DND-41 (cell line): ENCODE measurements at regions not wholly inside any gene's neighbourhood (a gene's known extent, or its start where the extent isn't known, plus 50 kb on each side); places are given as distances from the start of the nearest gene placed in this dataset.

Source experiments
- ATAC-seq: fragments of 200-7000 bp; cut with Tn5 transposase; 3 replicates; pipeline ENCODE4 v1.9.1; 2021; ENCODE audit warnings: low read depth; ENCODE audit not compliant: insufficient read depth
- DNase-seq: peaks from one replicate; pipeline ENCODE4 v3.0.0-alpha.2; 2020
- H2AFZ ChIP-seq: 2 replicates; pipeline ENCODE4 v1.6.0; 2012; ENCODE audit warnings: low read depth, low read length
- H3K27ac ChIP-seq: 2 replicates; pipeline ENCODE4 v1.5.1; 2012; ENCODE audit warnings: low read length, inconsistent platforms
- H3K27me3 ChIP-seq: fragments of 200-600 bp; sonication (generic); 2 replicates; pipeline ENCODE4 v1.6.0; 2012; ENCODE audit warnings: low read length, mild to moderate bottlenecking, inconsistent platforms; ENCODE audit not compliant: insufficient read depth, poor library complexity
- H3K36me3 ChIP-seq: 2 replicates; pipeline ENCODE4 v1.5.1; 2012; ENCODE audit warnings: low read length, inconsistent platforms; ENCODE audit not compliant: insufficient read depth
- H3K4me1 ChIP-seq: 2 replicates; pipeline ENCODE4 v1.5.1; 2012; ENCODE audit warnings: mild to moderate bottlenecking, low read length; ENCODE audit not compliant: insufficient read depth
- H3K4me2 ChIP-seq: 2 replicates; pipeline ENCODE4 v1.6.0; 2012; ENCODE audit warnings: mild to moderate bottlenecking, moderate library complexity, low read length, inconsistent platforms; ENCODE audit not compliant: insufficient read depth
- H3K4me3 ChIP-seq, 2 experiments: fragments of 200-600 bp in 1 of 2; shearing (Covaris generic) in 1 of 2; 2 replicates each; pipeline ENCODE4 v1.5.1; 2012 to 2016; ENCODE audit warnings: inconsistent platforms in 2 of 2, low read length in 2 of 2, mild to moderate bottlenecking in 2 of 2, low read depth in 1 of 2, moderate library complexity in 1 of 2
- H3K79me2 ChIP-seq: 2 replicates; pipeline ENCODE4 v1.6.0; 2012; ENCODE audit warnings: low read length, inconsistent platforms; ENCODE audit not compliant: insufficient read depth
- H3K9ac ChIP-seq: 2 replicates; pipeline ENCODE4 v1.6.0; 2012; ENCODE audit warnings: low read depth, mild to moderate bottlenecking, inconsistent platforms, low read length, moderate library complexity
- H3K9me3 ChIP-seq: 2 replicates; pipeline ENCODE4 v1.5.1; 2012; ENCODE audit warnings: low read length, moderate library complexity, mild to moderate bottlenecking, inconsistent platforms; ENCODE audit not compliant: insufficient read depth, severe bottlenecking
- H4K20me1 ChIP-seq: 2 replicates; pipeline ENCODE4 v1.6.0; 2012; ENCODE audit warnings: low read length; ENCODE audit not compliant: insufficient read depth
- EZH2 ChIP-seq: IDR thresholded peaks from 3 replicates; pipeline ENCODE4 v1.6.1; 2012; ENCODE audit warnings: borderline replicate concordance, low read depth, mild to moderate bottlenecking, moderate library complexity, low read length, inconsistent platforms; ENCODE audit not compliant: severe bottlenecking
- TF ChIP-seq, protein P1 (sequence below): IDR thresholded peaks from 2 replicates; pipeline ENCODE4 v1.5.1; 2012; ENCODE audit warnings: borderline replicate concordance, low read length, moderate library complexity, mild to moderate bottlenecking; ENCODE audit not compliant: poor library complexity, severe bottlenecking; ENCODE audit errors: extremely low read depth

- Histone ChIP-seq H3K27ac (no peak overlapping the region), H3K36me3 (no peaks in the 10 kb centered on the region), H3K79me2 (no peaks in the 10 kb centered on the region), H3K4me1 (no peaks in the 10 kb centered on the region), H4K20me1 (no peaks in the 10 kb centered on the region), H3K27me3 (no peaks in the 10 kb centered on the region), H3K9me3 (no peaks in the 10 kb centered on the region), H3K4me3 (no peak overlapping the region), H3K4me2 (no peak overlapping the region), H2AFZ (no peak overlapping the region), H3K9ac (no peak overlapping the region)
- no peak for TF ChIP-seq EZH2
- TF ChIP-seq, protein P1, sequence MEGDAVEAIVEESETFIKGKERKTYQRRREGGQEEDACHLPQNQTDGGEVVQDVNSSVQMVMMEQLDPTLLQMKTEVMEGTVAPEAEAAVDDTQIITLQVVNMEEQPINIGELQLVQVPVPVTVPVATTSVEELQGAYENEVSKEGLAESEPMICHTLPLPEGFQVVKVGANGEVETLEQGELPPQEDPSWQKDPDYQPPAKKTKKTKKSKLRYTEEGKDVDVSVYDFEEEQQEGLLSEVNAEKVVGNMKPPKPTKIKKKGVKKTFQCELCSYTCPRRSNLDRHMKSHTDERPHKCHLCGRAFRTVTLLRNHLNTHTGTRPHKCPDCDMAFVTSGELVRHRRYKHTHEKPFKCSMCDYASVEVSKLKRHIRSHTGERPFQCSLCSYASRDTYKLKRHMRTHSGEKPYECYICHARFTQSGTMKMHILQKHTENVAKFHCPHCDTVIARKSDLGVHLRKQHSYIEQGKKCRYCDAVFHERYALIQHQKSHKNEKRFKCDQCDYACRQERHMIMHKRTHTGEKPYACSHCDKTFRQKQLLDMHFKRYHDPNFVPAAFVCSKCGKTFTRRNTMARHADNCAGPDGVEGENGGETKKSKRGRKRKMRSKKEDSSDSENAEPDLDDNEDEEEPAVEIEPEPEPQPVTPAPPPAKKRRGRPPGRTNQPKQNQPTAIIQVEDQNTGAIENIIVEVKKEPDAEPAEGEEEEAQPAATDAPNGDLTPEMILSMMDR: no peak
- DNase-seq (no peak), ATAC-seq (no peak)
Measured at GRCh38 chr6:139951172-139951571, 576.7 kb upstream of the CITED2 start.

- Histone ChIP-seq H3K79me2 (no peaks in the 10 kb centered on the region), H2AFZ (no peak overlapping the region), H3K27ac (no peak overlapping the region), H3K9me3 (no peaks in the 10 kb centered on the region), H3K4me1 (no peaks in the 10 kb centered on the region), H3K36me3 (no peaks in the 10 kb centered on the region), H4K20me1 (no peaks in the 10 kb centered on the region), H3K4me2 (no peak overlapping the region), H3K27me3 (no peaks in the 10 kb centered on the region), H3K9ac (no peak overlapping the region), H3K4me3 (no peak overlapping the region)
- TF ChIP-seq, protein P1: no peak
- no peak for TF ChIP-seq EZH2
- DNase-seq (no peak), ATAC-seq (no peak)
Measured at GRCh38 chr6:139944976-139945375, 570.5 kb upstream of the CITED2 start.

GRCh38 chr6:139944131-139944530, 569.7 kb upstream of the CITED2 start:
- no peak for ATAC-seq
- H3K27me3 ChIP-seq: no peaks in the 10 kb centered on the region
- H3K4me1 ChIP-seq: no peaks in the 10 kb centered on the region
- H2AFZ ChIP-seq: no peak overlapping the region
- H3K9ac ChIP-seq: no peak overlapping the region
- no peak for TF ChIP-seq EZH2
- TF ChIP-seq, protein P1: no peak
- H4K20me1 ChIP-seq: no peaks in the 10 kb centered on the region
- no peaks in the 10 kb centered on the region for H3K36me3 ChIP-seq
- no peaks in the 10 kb centered on the region for H3K79me2 ChIP-seq
- DNase-seq: no peak
- H3K4me2 ChIP-seq: no peak overlapping the region
- H3K27ac ChIP-seq: no peak overlapping the region
- no peaks in the 10 kb centered on the region for H3K9me3 ChIP-seq
- H3K4me3 ChIP-seq: no peak overlapping the region

- H4K20me1 ChIP-seq: no peaks in the 10 kb centered on the region
- ATAC-seq (no peak), DNase-seq (no peak)
- no peak overlapping the region for H3K4me3 ChIP-seq
- no peaks in the 10 kb centered on the region for H3K4me1 ChIP-seq
- no peak overlapping the region for H3K4me2 ChIP-seq
- H3K9ac ChIP-seq: no peak overlapping the region
- H3K79me2 ChIP-seq: no peaks in the 10 kb centered on the region
- H3K36me3 ChIP-seq: no peaks in the 10 kb centered on the region
- no peaks in the 10 kb centered on the region for H3K27me3 ChIP-seq
- H2AFZ ChIP-seq: no peak overlapping the region
- no peak overlapping the region for H3K27ac ChIP-seq
- no peak for TF ChIP-seq EZH2
- TF ChIP-seq, protein P1: no peak
- H3K9me3 ChIP-seq: no peaks in the 10 kb centered on the region
Measured at GRCh38 chr6:139943391-139943790, 568.9 kb upstream of the CITED2 start.
